ENCODE measurements at regions not wholly inside any gene's neighbourhood (a gene's known extent, or its start where the extent isn't known, plus 50 kb on each side); places are given as distances from the start of the nearest gene placed in this dataset.

DNA sequence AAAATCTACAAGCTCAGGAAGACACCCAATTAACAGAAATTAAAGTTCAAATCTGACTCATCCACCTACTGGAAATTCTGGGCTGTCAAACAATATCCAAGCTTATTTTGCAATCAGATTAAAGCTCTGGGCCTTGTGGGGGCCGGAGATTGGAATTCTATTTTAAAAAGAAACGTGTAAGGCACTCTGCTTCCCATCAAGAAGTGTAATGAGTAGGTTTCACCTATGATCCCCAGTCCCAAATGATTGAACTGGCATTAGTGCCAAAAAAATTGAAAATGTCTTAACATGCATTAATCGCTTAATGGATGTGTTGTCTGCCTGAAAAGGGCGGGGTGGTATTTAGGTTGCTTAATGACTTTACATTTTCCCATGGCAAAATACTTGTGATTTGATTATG, 542.4 kb upstream of the BTBD3 start:
- Histone ChIP-seq H3K27ac (no peak overlapping the region), H3K9me3 (no peaks in the 10 kb centered on the region), H3K36me3 (no peaks in the 10 kb centered on the region), H3K27me3 (no peaks in the 10 kb centered on the region), H3K4me1 (peaks cover 0 to 4% of the 10 kb centered on the region in 2 donors), H3K4me3 (no peak overlapping the region)
- TF ChIP-seq CTCF (IDR thresholded peaks at IDR 0.05), result no peak
- DNase-seq (ENCODE audit: low spot score), result no peak

DNA sequence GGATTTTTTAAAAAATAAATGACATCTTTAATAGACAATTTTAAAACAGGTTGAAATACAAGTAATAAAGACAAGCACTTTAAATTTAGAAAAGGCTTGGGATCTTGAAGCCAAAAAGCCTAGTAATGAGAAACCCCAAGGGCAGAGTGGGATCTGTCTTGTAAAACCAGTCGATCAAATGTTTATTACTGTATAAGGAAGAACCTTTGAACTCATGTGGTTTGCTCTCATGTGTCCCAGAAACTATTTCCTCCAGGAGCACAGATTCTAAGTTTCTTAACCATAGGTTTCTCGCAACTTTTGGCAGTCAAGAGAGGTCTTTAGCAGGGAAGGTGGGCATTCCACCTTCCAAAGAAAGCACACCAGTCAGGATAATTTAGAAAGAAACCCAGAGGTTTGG, 541.7 kb upstream of the BTBD3 start:
- Histone ChIP-seq H3K27me3 (no peaks in the 10 kb centered on the region), H3K36me3 (no peaks in the 10 kb centered on the region), H3K9me3 (no peaks in the 10 kb centered on the region), H3K4me3 (no peak overlapping the region), H3K4me1 (peaks cover 0 to 4% of the 10 kb centered on the region in 2 donors), H3K27ac (no peak overlapping the region)
- no peak for TF ChIP-seq CTCF (IDR thresholded peaks at IDR 0.05)
- DNase-seq (ENCODE audit: low spot score), result no peak

DNA sequence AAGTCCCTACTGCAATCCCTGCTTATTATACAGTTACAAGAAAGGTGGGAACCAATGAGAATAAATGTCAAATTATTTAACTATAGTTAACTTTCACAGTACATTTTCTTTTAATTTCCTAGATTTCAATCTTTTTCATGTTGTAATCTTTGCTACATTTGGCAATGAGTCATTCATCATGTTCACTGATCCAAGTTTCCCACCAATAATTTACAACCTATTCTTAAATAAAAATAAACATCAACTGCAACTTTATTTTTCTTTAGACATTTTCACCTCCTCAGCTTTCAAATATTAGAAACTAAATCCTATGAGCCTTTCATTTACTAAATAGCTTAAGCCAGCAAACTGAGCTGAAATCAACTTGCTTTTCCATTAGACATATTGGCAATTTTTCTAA, 541.3 kb upstream of the BTBD3 start:
- TF ChIP-seq CTCF (IDR thresholded peaks at IDR 0.05), result no peak
- Histone ChIP-seq H3K27me3 (no peaks in the 10 kb centered on the region), H3K36me3 (no peaks in the 10 kb centered on the region), H3K4me3 (no peak overlapping the region), H3K27ac (no peak overlapping the region), H3K4me1 (peaks cover 0 to 4% of the 10 kb centered on the region in 2 donors), H3K9me3 (no peaks in the 10 kb centered on the region)
- no peak for DNase-seq (ENCODE audit: low spot score)

DNA sequence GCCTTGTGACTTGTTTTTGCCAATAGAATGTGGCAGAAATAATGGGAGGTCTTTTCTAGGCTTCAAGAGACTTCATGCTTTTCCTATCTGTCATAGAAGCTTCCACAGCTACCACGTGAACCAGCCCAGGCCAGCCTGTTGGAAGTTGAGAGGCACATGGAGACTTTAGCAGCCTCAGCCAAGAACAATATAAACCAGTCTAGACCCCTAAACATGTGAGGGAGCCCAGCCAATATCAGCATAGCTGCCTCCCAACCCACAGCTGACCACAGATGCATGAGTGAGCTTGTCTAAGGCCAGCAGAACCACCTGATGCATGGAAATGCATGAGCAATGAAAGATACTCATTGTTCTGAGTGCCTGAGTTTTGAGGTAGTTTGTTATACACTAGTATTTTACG, 540.7 kb upstream of the BTBD3 start:
- no peak for TF ChIP-seq CTCF (IDR thresholded peaks at IDR 0.05)
- no peak for DNase-seq (ENCODE audit: low spot score)
- Histone ChIP-seq H3K27me3 (no peaks in the 10 kb centered on the region), H3K9me3 (no peaks in the 10 kb centered on the region), H3K4me3 (no peak overlapping the region), H3K4me1 (peaks cover 0 to 4% of the 10 kb centered on the region in 2 donors), H3K27ac (no peak overlapping the region), H3K36me3 (no peaks in the 10 kb centered on the region)

- H3K9me3 ChIP-seq, result no peaks in the 10 kb centered on the region
- TF ChIP-seq CTCF (IDR thresholded peaks at IDR 0.05), result no peak
- H3K27ac ChIP-seq, result no peak overlapping the region
- no peak overlapping the region for H3K4me3 ChIP-seq
- H3K36me3 ChIP-seq, result no peaks in the 10 kb centered on the region
- peaks cover 0 to 4% of the 10 kb centered on the region in 2 donors for H3K4me1 ChIP-seq
- no peaks in the 10 kb centered on the region for H3K27me3 ChIP-seq
- no peak for DNase-seq (ENCODE audit: low spot score)
Measured at GRCh38 chr20:11377761-11378160, 539.9 kb upstream of the BTBD3 start.

- no peak for TF ChIP-seq CTCF (IDR thresholded peaks at IDR 0.05)
- Histone ChIP-seq H3K4me3 (no peak overlapping the region), H3K9me3 (no peaks in the 10 kb centered on the region), H3K36me3 (no peaks in the 10 kb centered on the region), H3K4me1 (peaks cover 0 to 4% of the 10 kb centered on the region in 2 donors), H3K27me3 (no peaks in the 10 kb centered on the region), H3K27ac (no peak overlapping the region)
- DNase-seq (ENCODE audit: low spot score), result no peak
Measured at GRCh38 chr20:11378252-11378651, 539.4 kb upstream of the BTBD3 start.

All from right atrium auricular region (tissue), 2 donors.